SK-N-SH (cell line): ENCODE measurements at regions not wholly inside any gene's neighbourhood (a gene's known extent, or its start where the extent isn't known, plus 50 kb on each side); places are given as distances from the start of the nearest gene placed in this dataset.

Experiments used
- CTCF ChIA-PET: fragments of 300-600, 350-600 bp; formaldehyde crosslinking; extraction: SDS; loops from one replicate; lab custom pipeline; 2021; lab: Yijun Ruan, JAX
- POLR2A ChIA-PET: fragments of 350-600 bp; sonication (Branson Sonifier 250); formaldehyde crosslinking; extraction: SDS; loops from one replicate; lab custom pipeline; 2020; ENCODE audit warnings: antibody characterized with exemption, inconsistent platforms; lab: Yijun Ruan, JAX
- DNase-seq: peaks from one replicate; pipeline ENCODE4 v3.0.0; 2012
- H2AFZ ChIP-seq: fragments of 200-600 bp; sonication (generic); 2 replicates; pipeline ENCODE4 v1.8.1; 2016; ENCODE audit warnings: antibody characterized with exemption, mild to moderate bottlenecking, low read depth
- H3F3A ChIP-seq: fragments of 200-600 bp; sonication (generic); replicated peaks from 2 replicates; pipeline ENCODE3; 2016; ENCODE audit warnings: antibody characterized with exemption, mild to moderate bottlenecking; ENCODE audit not compliant: insufficient read depth
- H3K27ac ChIP-seq, 2 experiments: fragments of 200-500 bp in 1 of 2; fragments of 200-600 bp in 1 of 2; sonication (Bioruptor generic) in 1 of 2; sonication (generic), shearing (Covaris generic) in 1 of 2; 2 replicates each; pipeline versions ENCODE4 v1.5.1 to v1.6.1; 2014 to 2016; ENCODE audit warnings: low read depth in 2 of 2, inconsistent platforms in 1 of 2, low read length in 1 of 2, mild to moderate bottlenecking in 1 of 2, mixed read lengths in 1 of 2
- H3K27me3 ChIP-seq: fragments of 200-600 bp; sonication (generic), shearing (Covaris generic); 2 replicates; pipeline ENCODE4 v1.6.1; 2016; ENCODE audit warnings: mixed run types; ENCODE audit not compliant: insufficient read depth
- H3K36me3 ChIP-seq, 2 experiments: fragments of 200-500 bp in 1 of 2; fragments of 200-600 bp in 1 of 2; sonication (Bioruptor generic) in 1 of 2; sonication (generic) in 1 of 2; replicated peaks in 1 of 2; 2 replicates each; pipeline versions ENCODE3 to v1.5.1; 2014 to 2016; ENCODE audit warnings: low read length in 1 of 2, mild to moderate bottlenecking in 1 of 2; ENCODE audit not compliant: insufficient read depth in 2 of 2, control insufficient read depth in 1 of 2
- H3K4me1 ChIP-seq, 2 experiments: fragments of 200-500 bp in 1 of 2; fragments of 200-600 bp in 1 of 2; sonication (Bioruptor generic) in 1 of 2; sonication (generic), shearing (Covaris generic) in 1 of 2; 2 replicates each; pipeline versions ENCODE4 v1.5.1 to v1.6.1; 2014 to 2016; ENCODE audit warnings: low read depth in 1 of 2, low read length in 1 of 2, mixed run types in 1 of 2; ENCODE audit not compliant: insufficient read depth in 2 of 2, control insufficient read depth in 1 of 2
- H3K4me2 ChIP-seq: fragments of 200-600 bp; sonication (generic), shearing (Covaris generic); 2 replicates; pipeline ENCODE4 v1.6.1; 2017; ENCODE audit warnings: mixed run types
- H3K4me3 ChIP-seq, 2 experiments: fragments of 200-500 bp in 1 of 2; fragments of 200-600 bp in 1 of 2; sonication (Bioruptor generic) in 1 of 2; sonication (generic), shearing (Covaris generic) in 1 of 2; 2 replicates each; pipeline versions ENCODE4 v1.5.1 to v1.8.1; 2014 to 2016; ENCODE audit warnings: low read depth in 2 of 2, inconsistent platforms in 1 of 2, low read length in 1 of 2, mild to moderate bottlenecking in 1 of 2, mixed read lengths in 1 of 2, moderate library complexity in 1 of 2
- H3K79me2 ChIP-seq: fragments of 200-600 bp; sonication (generic); 2 replicates; pipeline ENCODE4 v1.8.1; 2017; ENCODE audit warnings: mild to moderate bottlenecking; ENCODE audit not compliant: insufficient read depth
- H3K9ac ChIP-seq: fragments of 200-600 bp; sonication (generic); 2 replicates; pipeline ENCODE4 v1.6.1; 2017; ENCODE audit warnings: mixed run types
- H3K9me2 ChIP-seq: fragments of 200-600 bp; sonication (generic); 2 replicates; pipeline ENCODE4 v1.6.1; 2017; ENCODE audit warnings: mixed run types
- H3K9me3 ChIP-seq: fragments of 200-600 bp; sonication (generic); 2 replicates; pipeline ENCODE4 v1.6.1; 2017; ENCODE audit warnings: mixed run types, mild to moderate bottlenecking, moderate library complexity
- H4K20me1 ChIP-seq: fragments of 200-600 bp; sonication (generic); 2 replicates; pipeline ENCODE4 v1.6.1; 2017; ENCODE audit warnings: mild to moderate bottlenecking, mixed run types; ENCODE audit not compliant: insufficient read depth
- FOXJ3 ChIP-seq: sonication (generic); formaldehyde crosslinking; IDR thresholded peaks from 2 replicates; pipeline ENCODE4 v1.5.1; 2020; ENCODE audit warnings: mild to moderate bottlenecking, missing genetic modification reagents
- IRF3 ChIP-seq: fragments of 150-350 bp; IDR thresholded peaks from 2 replicates; pipeline ENCODE4 v1.6.1; 2016; ENCODE audit warnings: mild to moderate bottlenecking, low read depth, low read length
- JUND ChIP-seq: IDR thresholded peaks from 2 replicates; pipeline ENCODE4 v1.4.0; 2012
- MXI1 ChIP-seq: IDR thresholded peaks from 2 replicates; pipeline ENCODE4 v1.6.1; 2012; ENCODE audit warnings: mild to moderate bottlenecking, low read depth, low read length, improper control_type of control experiment
- NRF1 ChIP-seq: IDR thresholded peaks from 2 replicates; pipeline ENCODE4 v1.6.1; 2012; ENCODE audit warnings: low read depth, mild to moderate bottlenecking, low read length
- PBX3 ChIP-seq: IDR thresholded peaks from 2 replicates; pipeline ENCODE4; 2012
- POLR2AphosphoS5 ChIP-seq: IDR thresholded peaks from 2 replicates; pipeline ENCODE4 v1.6.1; 2012; ENCODE audit warnings: low read depth, low read length
- RAD21 ChIP-seq: IDR thresholded peaks from 2 replicates; pipeline ENCODE4 v1.6.1; 2012; ENCODE audit warnings: mild to moderate bottlenecking, low read length
- TCF12 ChIP-seq: IDR thresholded peaks from 2 replicates; pipeline ENCODE4 v1.4.0; 2012
- TEAD4 ChIP-seq: IDR thresholded peaks from 2 replicates; pipeline ENCODE4 v1.4.0; 2012; ENCODE audit warnings: mild to moderate bottlenecking, borderline replicate concordance; ENCODE audit not compliant: insufficient read depth
- USF1 ChIP-seq: IDR thresholded peaks from 2 replicates; pipeline ENCODE4 v1.4.0; 2012; ENCODE audit warnings: low read depth, borderline replicate concordance
- YY1 ChIP-seq: IDR thresholded peaks from 2 replicates; pipeline ENCODE4 v1.4.0; 2012; ENCODE audit warnings: low read depth, mild to moderate bottlenecking
- ZBTB33 ChIP-seq: IDR thresholded peaks from 2 replicates; pipeline ENCODE4 v1.4.0; 2012; ENCODE audit warnings: low read depth, borderline replicate concordance
- WGBS: methylation state at CpG from one replicate; pipeline ENCODE4 v1.1.6; 2017; ENCODE audit warnings: low lambda C conversion rate; 5-methylcytosine and 5-hydroxymethylcytosine counted together

- no peak for TF ChIP-seq MXI1
- no peak for TF ChIP-seq ZBTB33
- no peak for TF ChIP-seq TEAD4
- TF ChIP-seq POLR2AphosphoS5 = no peak
- no peak for TF ChIP-seq FOXJ3 (CRISPR knock-in tag)
- TF ChIP-seq, all 33 proteins: peak for 0
- WGBS = 36% methylated on average over 7 of the region's 7 CpGs
- POLR2A ChIA-PET = no interaction called here
These were observed 167.7 kb upstream of the DMAC1 start for GRCh38 chr9:7967093-7967827.

GRCh38 chr9:7965063-7965462, 165.5 kb upstream of the DMAC1 start:
- CTCF ChIA-PET = no interaction called here
- Histone ChIP-seq H3K4me3 (no peak overlapping the region), H3K36me3 (no peaks in the 10 kb centered on the region), H3K9ac (no peak overlapping the region), H3K27me3 (no peaks in the 10 kb centered on the region), H3F3A (no peaks in the 10 kb centered on the region), H3K9me2 (no peaks in the 10 kb centered on the region), H3K4me2 (no peak overlapping the region), H2AFZ (no peak overlapping the region), H3K27ac (no peak overlapping the region), H3K79me2 (no peaks in the 10 kb centered on the region), H3K4me1 (no peaks in the 10 kb centered on the region), H4K20me1 (no peaks in the 10 kb centered on the region), H3K9me3 (no peaks in the 10 kb centered on the region)
- no peak for DNase-seq
- POLR2A ChIA-PET = no interaction called here
- WGBS = 60% methylated on average over 3 of the region's 3 CpGs
- TF ChIP-seq IRF3 (no peak), JUND (no peak), NRF1 (no peak), MXI1 (no peak), RAD21 (no peak), FOXJ3 (CRISPR knock-in tag) (no peak), YY1 (no peak), PBX3 (no peak), TCF12 (no peak), USF1 (no peak)

More at GRCh38 chr9:7967093-7967827, 167.7 kb upstream of the DMAC1 start:
- no peak for DNase-seq
- Histone ChIP-seq H3K4me1 (no peaks in the 10 kb centered on the region; a peak in 1 of 4 replicates), H3K27ac (no peak overlapping the region), H3K79me2 (no peaks in the 10 kb centered on the region), H2AFZ (no peak overlapping the region), H3K4me3 (no peak overlapping the region), H3K9ac (no peak overlapping the region), H3K9me3 (no peaks in the 10 kb centered on the region), H3K4me2 (no peak overlapping the region), H3F3A (no peaks in the 10 kb centered on the region), H3K27me3 (no peaks in the 10 kb centered on the region), H3K9me2 (no peaks in the 10 kb centered on the region), H4K20me1 (no peaks in the 10 kb centered on the region), H3K36me3 (no peaks in the 10 kb centered on the region)
- CTCF ChIA-PET = no interaction called here
